ENCODE measurements at regions not wholly inside any gene's neighbourhood (a gene's known extent, or its start where the extent isn't known, plus 50 kb on each side); places are given as distances from the start of the nearest gene placed in this dataset.

DNA sequence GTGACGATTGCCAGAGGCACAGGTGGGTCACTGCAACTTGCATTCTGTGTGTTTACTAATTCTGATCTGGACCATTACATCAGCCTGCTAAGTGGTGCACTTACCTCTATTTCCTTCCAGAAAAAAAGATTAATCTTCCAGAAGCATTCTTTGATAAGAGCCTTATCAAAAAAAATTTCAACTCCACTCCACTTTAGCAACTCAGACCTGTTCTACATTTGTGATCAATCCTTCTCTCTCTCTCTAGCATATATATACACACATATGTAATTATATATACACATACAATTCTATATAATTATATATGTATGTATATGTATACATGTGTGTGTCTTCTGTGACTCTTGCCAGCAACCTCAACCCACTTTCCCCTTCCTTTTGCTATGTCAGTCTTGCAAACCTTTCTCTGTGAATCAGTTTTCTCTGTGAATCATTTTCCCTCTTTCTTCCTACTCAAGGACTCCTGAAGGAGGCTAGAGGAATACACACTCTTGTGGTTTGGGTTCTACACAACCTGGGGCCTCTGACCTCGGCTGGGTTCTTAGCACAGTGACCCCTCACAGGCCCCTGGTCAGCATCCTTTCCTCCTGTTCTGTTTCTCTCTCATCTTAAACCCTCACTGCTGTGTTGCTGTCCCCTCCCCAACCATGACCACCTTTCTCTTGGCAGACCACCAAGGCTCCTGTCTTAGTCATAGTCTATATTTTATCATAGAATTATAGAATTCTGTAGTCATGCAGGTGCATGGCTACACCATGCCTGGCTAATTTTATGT, 130.4 kb upstream of the PELI1 start (continued):
- no peak for TF ChIP-seq GABPA (IDR thresholded peaks at IDR 0.05; ENCODE audit: borderline replicate concordance, insufficient read depth, low read length)
- no peak for TF ChIP-seq RBBP5 (IDR thresholded peaks at IDR 0.05; ENCODE audit: borderline replicate concordance, low read depth, low read length)
- TF ChIP-seq POU5F1 (IDR thresholded peaks at IDR 0.05; ENCODE audit: low read depth, low read length), result no peak
- TF ChIP-seq PHF8 (conservative IDR thresholded peaks at IDR 0.05; ENCODE audit: low read depth, low read length), result no peak
- TF ChIP-seq TAF7 (optimal IDR thresholded peaks at IDR 0.05; ENCODE audit: borderline replicate concordance, low read depth, low read length), result no peak
- no peak for TF ChIP-seq RFX5 (IDR thresholded peaks at IDR 0.05; ENCODE audit: borderline replicate concordance, low read depth, low read length)
- no peak for TF ChIP-seq JUN (IDR thresholded peaks at IDR 0.05; ENCODE audit: low read depth, low read length)
- no peak for TF ChIP-seq SIRT6 (IDR thresholded peaks at IDR 0.05; ENCODE audit: low read length)

All from H1 (cell line).